ENCODE measurements at regions not wholly inside any gene's neighbourhood (a gene's known extent, or its start where the extent isn't known, plus 50 kb on each side); places are given as distances from the start of the nearest gene placed in this dataset.

DNA sequence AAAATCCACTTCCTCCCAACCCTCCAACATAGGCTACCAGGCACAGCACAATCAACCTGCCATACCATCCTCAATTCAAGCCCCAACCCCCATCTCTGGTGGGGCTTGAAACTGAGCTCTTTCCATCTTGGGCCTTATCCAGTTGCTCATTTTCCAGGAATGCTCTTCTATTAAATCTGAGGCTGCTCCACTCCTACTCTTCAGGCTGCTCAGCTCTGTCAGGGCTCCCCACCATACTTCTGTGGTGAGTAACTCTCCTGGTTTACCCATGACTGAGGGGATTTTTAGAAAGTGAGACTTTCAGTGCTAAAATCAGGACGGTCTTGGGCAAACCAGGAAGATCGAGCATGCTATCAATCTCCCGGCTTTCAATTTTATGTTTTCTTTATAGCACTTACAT, 512.8 kb downstream of the LMO7 start:
- DNase-seq = no peak

DNA sequence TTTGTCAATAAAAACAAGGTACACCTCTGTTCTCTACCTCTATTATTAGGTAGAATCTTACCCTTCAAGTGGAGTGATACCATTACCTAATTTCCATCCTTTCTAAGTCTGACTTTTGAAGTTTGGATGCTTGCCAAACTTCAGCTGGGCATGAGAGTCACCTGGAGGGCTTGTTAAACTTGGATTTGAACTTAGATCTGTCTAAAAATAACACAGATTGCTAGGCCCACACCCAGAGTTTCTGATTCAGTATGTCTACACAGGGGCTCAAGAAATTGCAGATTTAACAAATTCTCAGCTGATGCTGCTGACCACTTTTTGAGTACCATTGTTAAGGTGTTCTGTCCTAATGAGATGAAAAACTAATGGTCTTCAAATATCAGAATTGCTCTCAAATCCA, 512.2 kb downstream of the LMO7 start:
- no peak for DNase-seq

DNA sequence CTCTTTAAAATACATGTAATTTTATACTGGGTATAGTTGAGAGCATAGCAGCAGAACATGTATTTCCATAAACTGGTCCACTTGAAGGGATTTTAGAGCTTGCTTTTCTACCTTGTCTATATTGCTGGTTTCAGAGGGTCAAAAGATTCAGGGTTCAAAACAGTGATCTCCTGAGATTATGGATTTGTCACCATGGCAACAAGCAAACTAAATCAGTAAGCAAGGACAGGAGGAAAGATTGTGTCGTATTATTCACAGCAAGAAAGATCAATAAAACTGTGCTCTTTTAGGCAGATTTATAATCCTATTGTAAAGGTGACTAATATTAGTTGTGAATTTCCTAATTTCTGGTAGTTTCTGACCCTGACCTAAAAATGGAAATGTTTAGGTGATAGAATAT, 496.4 kb downstream of the LMO7 start:
- no peak for DNase-seq

DNA sequence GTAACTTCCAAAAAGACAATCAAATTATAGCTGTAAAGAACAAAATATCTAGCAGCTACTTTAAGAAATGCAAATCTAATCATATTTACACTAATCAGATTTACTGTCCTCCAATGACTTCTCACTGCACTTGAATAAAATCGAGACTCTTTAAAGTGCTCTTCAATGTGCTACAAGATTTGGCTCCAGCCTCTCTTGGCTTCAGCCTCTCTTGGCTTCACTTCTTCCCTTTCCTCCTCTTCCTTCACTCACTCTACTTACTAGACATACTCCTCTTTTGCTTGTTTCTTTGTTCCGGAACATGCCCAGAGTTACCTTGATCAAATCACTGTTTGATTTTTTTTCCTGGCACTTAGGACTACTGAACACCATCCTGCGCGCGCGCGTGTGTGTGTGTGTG, 495.4 kb downstream of the LMO7 start:
- no peak for DNase-seq

DNA sequence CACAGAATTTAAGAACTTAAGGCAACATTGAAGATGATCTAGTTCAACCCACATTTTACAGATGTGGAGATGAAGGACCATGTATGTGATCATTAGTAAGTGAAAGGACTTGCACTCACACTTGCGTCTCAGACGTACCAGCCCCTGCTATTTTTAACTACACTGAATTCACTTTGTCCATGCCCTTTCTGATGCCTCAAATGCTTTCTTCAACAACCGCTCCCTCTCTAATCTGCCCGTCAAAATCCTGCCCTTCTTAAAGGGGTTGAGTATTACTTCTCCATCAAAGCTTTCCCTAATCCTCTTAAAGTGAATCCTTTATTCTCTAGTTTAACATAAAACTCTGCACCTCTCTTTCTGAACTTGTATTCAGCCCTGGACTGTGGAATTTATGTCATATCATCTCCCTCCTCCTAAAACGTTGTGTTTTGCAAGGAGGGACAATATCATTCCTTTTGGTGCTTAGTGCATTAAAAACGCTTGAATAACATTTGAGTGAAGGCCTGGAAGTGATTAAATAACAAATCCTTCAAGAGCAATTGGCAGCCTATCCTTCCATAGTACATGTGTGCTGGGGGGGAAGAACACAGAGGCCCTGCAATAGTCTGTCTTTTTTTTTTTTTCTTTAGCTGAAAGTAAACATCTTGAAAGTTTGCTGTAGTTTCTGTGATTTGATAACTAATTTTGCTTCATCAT, 493.3 kb downstream of the LMO7 start:
- DNase-seq = no peak

DNA sequence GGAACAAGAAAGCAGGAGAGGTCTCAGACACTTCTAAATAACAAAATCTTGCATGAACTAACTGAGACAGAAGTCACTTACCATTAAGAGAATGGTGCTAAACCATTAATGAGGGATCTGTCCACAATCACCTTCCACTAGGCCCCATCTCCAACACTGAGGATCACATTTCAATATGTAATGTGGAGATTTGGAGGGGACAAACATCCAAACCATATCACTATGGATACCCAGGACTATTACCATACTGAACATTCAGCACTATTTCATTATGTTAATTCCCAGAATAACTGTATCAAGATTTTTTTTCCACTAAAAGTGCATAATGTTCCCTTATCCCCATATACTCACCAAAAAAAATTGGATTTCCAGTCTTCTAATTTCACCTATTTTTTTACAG, 491.8 kb downstream of the LMO7 start:
- DNase-seq = no peak

DNA sequence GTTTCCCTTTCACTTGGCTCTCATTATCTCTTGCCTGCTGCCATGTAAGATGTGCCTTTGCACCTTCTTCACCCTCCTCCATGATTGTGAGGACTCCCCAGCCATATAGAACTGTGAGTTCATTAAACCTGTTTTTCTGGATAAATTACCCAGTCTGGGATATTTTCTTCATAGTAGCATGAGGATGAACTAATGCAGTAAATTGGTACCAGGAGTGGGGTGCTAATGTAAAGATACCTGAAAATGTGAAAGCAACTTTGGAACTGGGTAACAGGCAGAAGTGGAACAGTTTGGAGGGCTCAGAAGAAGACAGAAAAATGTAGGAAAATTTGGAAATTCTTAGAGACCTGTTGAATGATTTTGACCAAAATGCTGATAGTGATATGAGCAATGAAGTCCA, 487.4 kb downstream of the LMO7 start:
- no peak for DNase-seq

DNA sequence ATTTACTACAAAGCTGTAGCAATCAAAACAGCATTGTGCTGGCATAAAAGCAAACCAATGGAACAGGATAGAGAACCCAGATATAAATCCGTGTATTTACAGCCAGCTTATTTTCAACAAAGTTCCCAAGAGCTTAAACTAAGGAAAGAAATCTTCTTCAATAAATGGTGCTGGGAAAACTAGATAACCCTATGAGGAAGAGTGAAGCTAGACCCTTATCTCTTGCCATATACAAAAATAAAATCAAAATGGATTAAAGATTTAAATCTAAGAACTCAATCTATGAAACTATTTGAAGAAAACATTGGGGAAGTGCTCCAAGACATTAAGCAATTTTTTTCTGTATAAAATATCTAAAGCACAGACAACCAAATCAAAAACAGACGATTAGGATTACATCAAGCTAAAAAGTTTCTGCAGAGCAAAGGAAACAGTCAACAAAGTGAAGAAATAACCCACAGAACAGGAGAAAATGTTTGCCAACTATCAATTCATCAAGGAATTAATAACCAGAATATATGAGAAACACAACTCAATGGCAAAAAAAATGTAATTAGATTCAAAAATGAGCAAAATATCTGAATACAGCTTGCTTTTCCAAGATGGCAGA, 480.7 kb downstream of the LMO7 start:
- DNase-seq = no peak

DNA sequence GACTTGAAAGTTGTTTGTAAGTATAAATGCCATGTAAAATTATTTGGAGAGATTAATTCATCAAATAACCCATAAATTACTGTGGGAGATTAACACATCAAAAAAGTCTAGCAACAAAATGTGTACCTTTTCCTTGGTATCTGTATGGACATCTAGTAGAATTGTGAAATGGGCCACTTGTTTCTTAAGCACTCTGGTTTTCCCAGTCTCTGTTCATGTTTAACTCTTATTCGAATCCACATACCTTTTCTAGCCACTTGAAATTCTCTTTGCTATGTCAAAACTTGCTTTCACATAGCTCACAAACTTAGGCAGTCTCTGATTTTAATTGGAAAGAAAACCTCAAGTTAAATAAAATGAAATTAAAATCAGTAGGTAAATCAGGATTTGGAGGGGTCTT, 470.6 kb downstream of the LMO7 start:
- DNase-seq = no peak

DNA sequence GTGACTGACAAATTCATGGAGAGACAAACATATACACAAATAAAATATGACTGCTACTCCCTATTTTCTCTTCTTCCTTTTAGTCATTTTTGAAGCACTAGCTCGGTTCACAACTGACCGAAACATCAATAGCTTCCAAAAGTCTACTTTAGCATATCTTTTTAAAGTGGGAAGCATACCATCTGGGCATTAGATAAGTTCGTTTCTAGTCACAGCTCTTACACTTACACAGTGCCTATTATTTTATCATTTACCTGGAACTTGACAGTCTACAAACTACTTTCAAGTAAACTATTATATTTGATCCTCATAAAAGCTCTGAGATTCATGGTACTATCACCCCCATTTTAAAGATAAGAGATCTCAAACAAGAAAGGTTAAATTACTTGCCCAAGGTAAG, 458.5 kb downstream of the LMO7 start:
- no peak for DNase-seq

DNA sequence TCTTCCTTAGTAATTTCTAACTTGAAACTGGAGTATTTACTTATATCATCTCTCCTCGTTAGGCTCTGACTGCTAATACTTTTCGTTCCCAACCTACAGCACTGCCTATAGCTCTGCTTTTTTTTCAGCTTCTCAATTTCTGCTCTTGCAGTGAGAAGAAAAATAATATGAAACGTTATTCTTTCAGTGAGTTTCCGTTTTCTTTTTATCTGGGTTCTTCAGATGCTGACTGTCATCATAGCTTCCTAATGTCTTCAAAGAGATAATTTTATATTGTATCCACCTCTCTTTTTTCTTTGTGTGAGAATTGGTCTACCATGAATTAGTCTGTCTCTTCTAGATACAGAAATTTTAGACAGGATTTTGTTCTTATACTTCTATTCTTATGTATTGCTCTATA, 454.9 kb downstream of the LMO7 start:
- DNase-seq = no peak

DNA sequence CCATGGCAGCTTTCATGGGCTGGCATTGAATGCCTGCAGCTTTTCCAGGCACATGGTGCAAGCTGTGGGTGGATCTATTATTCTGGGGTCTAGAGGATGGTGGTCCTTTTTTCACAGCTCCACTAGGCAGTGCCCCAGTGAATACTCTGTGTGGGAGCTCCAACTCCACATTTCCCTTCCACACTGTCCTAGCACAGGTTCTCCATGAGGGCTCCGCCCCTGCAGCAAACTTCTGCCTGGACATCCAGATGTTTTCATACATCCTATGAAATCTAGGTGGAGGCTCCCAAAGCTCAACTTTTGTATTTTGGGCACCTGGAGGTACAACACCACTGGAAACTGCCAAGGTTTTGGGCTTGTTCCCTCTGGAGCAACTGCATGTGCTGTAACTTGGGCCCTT, 450.6 kb downstream of the LMO7 start:
- no peak for DNase-seq

DNA sequence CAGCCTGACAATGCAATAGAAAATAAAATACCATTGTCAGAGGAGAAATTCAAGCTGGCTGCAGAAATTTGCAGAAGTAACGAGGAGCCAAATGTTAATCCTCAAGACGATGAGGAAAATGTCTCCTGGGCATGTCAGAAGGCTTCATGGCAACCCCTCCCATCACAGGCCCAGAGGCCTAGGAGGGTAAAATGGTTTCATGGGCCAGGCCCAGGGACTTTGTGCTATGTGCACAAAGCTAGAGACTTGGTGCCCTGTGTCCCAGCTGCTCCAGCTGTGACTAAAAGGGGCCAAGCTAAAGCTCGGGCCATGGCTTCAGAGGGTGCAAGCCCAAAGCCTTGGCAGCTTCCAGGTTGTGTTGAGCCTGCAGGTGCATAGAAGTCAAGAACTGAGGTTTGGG, 431.7 kb downstream of the LMO7 start:
- no peak for DNase-seq

DNA sequence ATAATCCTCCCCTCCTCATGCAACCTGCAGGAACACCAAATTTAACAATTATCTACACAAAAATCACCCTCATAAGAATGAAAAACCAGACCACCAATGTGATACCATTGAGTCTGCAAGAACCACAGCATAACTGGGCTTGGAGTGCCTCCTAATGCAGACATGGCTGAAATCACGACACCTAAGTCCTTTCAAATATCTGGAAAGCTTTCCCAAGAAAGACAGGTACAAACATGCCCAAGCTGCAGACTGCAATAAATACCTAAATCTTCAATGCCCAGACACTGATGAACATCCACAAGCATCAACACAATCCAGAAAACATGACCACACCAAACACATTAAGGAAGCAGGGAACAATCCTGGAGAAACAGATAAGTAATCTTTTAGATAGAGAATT, 417.1 kb downstream of the LMO7 start:
- no peak for DNase-seq

DNA sequence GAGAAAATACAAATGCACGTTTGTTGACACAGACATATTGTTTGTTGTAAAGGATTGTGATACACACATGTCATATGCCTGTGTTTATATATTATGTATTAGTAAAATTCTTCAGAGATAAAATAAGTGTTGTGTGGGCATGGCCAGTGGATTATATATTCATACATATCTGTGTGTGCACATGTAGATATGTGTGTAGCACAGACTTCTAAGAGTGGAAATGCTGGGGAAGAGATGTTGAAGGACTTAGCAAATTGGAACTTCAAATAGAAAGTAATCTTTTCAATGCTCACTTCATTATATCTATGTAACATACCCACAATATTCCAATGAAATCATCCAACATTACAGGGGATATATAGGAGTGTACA, 413.2 kb downstream of the LMO7 start:
- no peak for DNase-seq

DNA sequence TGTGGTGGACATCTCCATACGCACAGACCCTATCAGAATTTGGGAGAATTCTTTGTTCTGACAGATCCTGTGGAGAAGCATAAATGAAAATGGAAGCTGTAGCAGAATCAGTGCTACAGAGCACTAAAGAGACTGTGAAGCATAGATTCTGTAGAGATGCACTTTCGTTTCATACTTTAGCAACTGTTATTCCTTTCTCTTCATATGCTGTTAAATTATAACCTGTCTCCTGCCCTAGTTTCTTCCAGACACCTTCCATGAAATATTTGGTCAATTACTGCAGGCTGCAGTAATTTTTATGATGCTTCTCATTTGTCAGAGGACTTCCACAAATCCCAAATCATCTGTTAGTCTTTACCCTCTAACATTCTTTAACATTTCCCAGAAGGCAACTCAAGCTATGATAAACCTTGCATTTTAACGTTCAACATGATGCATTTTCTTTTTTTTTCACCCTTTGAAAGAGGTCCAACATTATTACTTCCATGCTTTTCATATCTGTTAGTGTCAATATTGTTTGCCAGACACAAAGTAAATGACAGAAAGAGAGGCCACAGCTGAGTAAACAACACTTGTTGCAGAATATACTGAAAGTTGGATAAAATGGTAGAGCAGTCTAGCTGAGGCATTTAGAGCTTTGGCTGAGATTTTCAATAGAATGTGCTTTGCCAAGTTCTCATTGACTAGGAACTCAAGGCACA, 412.7 kb downstream of the LMO7 start:
- no peak for DNase-seq

DNA sequence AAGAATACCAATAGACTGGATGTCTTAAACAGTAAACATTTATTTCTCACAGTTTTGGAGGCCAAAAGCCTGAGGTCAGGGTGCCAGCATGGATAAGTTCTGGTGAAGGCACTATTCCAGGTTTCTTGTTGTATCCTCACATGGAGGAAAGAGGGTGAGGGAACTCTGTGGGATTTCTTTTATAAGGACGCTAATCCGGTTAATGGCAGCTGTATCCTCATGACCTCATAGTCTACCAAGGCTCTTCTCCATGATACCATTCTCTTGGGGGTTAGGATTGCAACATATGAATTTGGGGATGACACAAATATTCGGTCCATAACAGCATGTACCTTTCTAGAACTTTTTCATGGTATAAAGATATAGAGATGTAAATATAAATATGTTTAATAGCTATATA, 412.0 kb downstream of the LMO7 start:
- no peak for DNase-seq

DNA sequence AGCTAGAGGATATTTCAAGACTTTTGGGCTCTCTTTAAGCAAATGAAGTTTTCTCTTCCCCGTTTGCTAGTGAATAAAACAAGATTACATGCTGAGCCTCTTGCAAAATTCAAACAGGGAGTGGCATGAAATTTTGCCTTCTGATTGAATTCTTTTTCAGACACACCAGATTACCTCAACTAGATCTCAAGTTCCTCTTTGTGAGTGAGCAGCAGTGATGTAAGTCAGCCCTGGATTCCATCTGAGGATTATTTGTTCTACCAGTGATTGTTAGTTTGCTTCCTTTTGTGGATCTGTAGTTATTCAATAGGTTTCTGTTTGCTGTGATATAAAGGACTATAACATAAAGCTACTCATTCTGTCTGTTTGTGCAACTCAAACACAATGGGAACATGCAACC, 407.7 kb downstream of the LMO7 start:
- no peak for DNase-seq

DNA sequence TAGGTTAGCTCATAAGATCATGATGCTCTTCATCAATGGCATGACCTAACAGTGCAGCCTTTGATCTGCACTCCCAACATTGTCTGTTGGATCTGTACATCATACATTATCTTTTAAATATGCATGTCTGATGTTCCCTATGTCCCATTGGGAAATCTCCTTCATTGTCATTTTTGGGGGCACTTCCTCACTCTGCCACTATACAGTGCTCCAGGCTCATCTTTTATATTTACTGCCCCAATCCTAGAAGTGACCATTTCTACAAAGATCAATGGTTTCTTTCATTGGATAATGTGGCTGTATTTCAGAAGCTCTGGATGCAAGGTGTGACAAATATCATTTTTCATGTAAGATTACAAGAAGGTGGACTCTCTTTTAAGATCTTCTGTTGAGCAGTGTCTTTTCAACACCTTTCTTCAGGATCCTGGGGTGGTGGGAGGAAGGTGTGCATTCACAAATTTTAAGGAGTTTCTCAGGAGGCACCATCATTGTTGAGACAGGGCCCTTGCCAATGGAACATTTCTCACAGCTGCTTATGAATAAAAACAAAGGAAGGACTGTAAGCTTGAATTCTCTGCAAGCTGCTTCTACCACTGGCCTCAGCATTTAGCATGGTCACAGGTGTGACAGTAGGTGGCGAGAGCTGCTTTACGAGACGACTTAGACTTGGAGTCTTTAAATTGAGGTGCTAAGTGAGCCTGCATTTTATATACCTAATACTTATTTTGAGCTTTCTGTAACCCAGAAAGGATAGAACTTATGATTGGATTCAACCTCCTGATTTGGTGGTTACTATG, 403.0 kb downstream of the LMO7 start:
- DNase-seq = no peak

DNA sequence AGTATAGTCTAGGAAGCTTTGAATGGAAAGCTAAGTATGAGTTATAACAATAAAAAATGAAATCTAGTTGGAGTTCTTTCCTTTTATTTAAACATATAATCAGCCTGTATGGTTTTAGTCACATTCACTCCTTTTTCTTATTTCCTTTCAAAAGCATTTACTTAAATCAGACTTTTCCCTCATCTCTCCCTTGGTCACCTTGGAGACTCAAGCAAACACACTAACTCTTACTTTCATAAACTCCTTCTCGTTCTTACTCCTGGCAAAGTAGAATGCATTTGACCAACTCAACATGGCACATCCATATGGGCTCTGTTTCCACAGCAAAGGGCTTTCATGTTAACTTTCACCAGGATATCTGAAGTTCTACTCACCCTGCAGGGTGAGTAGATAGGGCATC, 400.0 kb downstream of the LMO7 start:
- DNase-seq = no peak

DNA sequence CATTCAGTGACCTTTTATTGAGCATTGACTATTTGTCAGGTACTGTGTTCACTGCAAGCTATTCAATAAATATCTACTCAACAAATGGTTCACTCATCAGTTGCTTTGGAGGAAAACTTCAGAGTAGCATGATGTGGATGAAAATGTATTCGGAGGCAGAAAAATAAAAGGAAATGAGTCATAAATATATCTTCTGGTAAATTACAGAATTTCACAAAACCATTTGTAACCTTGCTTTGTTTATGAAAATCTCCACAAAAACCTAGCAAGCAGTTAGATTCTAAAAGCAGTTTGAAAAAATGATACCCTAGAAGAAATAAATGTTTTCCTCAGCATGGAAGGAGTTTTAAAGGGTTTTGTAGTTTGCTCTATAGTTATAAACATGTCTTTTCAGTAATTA, 399.6 kb downstream of the LMO7 start:
- no peak for DNase-seq

DNA sequence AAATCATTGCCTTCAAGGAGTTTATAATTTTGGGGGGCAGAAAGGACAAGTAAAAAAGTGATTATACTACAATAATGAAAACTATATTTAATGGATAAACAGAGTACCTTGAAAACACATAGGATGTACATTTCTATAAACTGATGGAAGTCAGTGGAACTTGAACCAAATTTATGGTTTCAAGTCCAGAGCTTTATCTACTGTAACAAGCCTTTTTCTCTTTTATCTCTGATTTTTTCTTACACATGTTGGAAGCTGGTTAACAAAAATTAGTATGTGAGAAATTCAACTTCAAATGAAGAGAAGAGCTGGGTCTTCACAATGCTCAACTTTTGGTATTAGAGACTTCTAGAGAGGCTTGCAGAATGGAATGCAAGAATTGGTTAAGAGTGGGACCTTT, 393.6 kb downstream of the LMO7 start:
- no peak for DNase-seq

DNA sequence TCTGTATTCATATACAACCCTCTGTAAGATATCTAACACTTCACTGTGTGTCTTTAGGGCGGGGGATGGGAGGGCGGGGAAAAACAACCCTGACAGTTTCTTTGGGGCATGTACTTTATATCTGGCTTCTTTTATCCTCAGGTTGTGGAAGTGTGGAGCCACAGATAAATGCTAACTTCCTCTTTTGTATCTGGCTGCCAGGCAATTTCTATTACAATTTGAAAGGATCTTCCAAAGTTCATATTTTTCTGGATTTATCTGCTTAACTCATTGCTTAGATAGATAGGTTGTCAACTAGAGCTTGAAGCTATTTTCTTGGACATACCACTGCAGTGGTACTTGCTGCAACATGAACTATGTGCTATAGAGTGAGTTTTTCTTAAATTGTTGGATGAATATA, 393.0 kb downstream of the LMO7 start:
- no peak for DNase-seq

DNA sequence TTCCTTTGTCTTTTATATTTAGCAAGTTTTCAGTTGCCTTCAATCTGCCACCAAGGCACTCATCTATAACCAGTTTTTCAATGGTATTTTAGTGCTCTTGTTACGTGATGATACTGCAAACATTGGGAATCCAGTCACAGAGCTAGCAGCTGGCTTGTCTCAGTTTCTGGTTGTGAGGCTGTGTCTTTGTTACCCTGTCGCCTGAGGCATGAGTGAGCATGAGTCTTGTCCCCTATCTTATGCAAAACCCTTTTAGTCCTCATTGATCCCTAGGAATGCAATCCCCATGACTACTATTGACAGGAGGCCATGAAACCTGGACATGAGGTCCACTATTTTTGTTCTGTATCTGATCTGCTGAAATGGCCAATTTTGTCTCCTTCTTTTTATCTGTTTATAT, 391.0 kb downstream of the LMO7 start:
- no peak for DNase-seq
